IPS DF 6.9 (cell line): ENCODE measurements at regions not wholly inside any gene's neighbourhood (a gene's known extent, or its start where the extent isn't known, plus 50 kb on each side); places are given as distances from the start of the nearest gene placed in this dataset.
"Not testable (repeated sequence)": the region's sequence is repeated elsewhere in the genome, so short reads cannot be mapped to it uniquely, and the experiment has no call there.

Experiments used
- DNase-seq: peaks from one replicate; pipeline ENCODE4 v3.0.0-alpha.2; 2013; ENCODE audit warnings: low read depth, low spot score
- H3K27ac ChIP-seq: one replicate; pipeline ENCODE4 v1.5.1; 2013; ENCODE audit warnings: low read length, control low read depth
- H3K27me3 ChIP-seq: 2 replicates; pipeline ENCODE4 v1.6.1; 2013; ENCODE audit warnings: mild to moderate bottlenecking, low read length; ENCODE audit not compliant: control insufficient read depth, insufficient read depth
- H3K36me3 ChIP-seq: 2 replicates; pipeline ENCODE4 v1.6.1; 2013; ENCODE audit warnings: low read length; ENCODE audit not compliant: control insufficient read depth, insufficient read depth
- H3K4me1 ChIP-seq: 2 replicates; pipeline ENCODE4 v1.6.1; 2013; ENCODE audit warnings: low read length; ENCODE audit not compliant: control insufficient read depth, insufficient read depth
- H3K4me3 ChIP-seq: 2 replicates; pipeline ENCODE4 v1.5.1; 2013; ENCODE audit warnings: mild to moderate bottlenecking, low read length
- H3K9me3 ChIP-seq: 2 replicates; pipeline ENCODE4 v1.6.1; 2013; ENCODE audit warnings: low read length, inconsistent platforms; ENCODE audit not compliant: control insufficient read depth, insufficient read depth
- WGBS: extraction: QIAGEN DNeasy Blood & Tissue Kit; methylation state at CpG from one replicate; pipeline ENCODE4 v1.1.7; 2013; ENCODE audit warnings: mixed read lengths, missing lambda C conversion rate; ENCODE audit not compliant: insufficient read length, insufficient coverage; 5-methylcytosine and 5-hydroxymethylcytosine counted together

DNA sequence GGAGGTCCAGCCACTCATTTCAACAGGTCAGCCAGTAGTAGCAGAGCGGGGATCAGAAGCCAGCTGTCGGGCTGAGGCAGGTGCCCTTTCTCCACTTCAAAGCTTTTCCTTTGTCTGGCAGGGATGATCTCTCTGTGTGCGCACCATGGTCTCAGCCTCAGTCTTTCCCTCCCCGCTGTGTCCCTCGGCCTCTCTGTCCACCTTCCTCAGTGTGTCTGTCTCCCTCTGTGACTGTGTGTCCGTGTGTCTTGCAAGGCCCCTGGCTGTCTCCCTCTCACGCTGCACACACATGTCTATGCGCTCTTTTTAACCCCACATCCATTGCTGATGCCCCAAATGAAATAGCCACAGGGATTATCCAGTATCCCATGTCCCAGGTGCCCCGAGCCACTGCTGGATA lies 134.0 kb upstream of the ZNF469 start:
- not testable (repeated sequence) for H3K4me3 ChIP-seq, H3K36me3 ChIP-seq, H3K27ac ChIP-seq, H3K4me1 ChIP-seq, DNase-seq, H3K9me3 ChIP-seq, H3K27me3 ChIP-seq
- no CpG with 5 or more reads among the region's 9 CpGs for WGBS

DNA sequence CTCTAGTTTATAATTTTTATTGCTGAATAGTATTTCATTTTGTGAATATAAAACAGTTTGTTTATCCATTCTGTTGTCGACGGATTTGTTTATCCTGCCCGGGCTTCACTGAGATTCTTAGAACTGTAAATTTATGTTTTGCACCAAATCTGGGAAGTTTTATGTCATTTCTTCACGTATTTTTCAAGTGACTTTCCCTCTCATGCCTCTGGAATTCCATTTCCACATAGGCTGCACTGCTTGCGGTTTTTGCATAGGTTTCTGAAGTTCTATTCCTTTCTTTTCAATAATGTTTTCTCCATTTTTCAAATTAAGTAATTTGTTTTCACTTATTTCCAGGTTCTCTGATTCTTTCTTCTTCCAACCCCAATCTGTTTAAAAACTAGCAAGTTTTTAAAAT lies 132.4 kb upstream of the ZNF469 start:
- WGBS, result no CpG with 5 or more reads among the region's 5 CpGs
- H3K27ac ChIP-seq, DNase-seq, H3K36me3 ChIP-seq, H3K9me3 ChIP-seq, H3K27me3 ChIP-seq, H3K4me1 ChIP-seq, H3K4me3 ChIP-seq: not testable (repeated sequence)

DNA sequence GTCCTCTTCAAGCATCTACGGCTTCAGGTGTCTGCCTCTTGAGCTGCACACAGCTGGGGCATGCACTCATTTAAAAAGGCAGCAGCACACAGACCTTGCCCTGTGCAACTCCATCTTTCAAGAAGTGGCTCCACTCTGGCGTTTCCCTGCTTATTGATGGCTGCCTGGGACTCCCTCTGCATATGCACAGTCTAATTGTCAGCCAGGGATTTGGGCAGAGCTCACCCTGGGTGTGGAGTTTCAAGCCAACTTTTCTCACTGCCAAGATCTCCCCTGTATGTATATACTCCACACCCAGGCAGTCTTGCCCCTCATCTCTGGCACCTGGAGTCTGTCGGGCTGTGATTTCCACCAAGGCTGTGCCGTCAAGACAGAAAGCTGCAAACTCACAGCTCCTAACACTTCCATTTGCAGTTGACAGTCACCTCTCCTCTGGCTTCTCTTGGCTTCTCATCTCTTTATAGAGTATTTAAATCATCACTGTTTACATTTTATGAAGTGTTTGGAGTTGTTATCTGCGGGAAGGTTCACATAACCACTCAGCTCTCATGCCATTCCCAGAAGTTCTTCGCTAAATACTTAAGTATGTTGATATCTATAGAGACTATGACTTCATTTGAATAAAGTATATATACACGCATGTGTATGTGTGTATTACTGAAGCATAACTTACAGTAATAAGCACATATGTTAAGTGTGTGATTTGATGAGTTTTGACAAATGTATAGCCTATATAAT lies 130.5 kb upstream of the ZNF469 start:
- WGBS, result no CpG with 5 or more reads among the region's 7 CpGs
- H3K27ac ChIP-seq, H3K4me3 ChIP-seq, H3K27me3 ChIP-seq, H3K4me1 ChIP-seq, H3K9me3 ChIP-seq, DNase-seq, H3K36me3 ChIP-seq: not testable (repeated sequence)

DNA sequence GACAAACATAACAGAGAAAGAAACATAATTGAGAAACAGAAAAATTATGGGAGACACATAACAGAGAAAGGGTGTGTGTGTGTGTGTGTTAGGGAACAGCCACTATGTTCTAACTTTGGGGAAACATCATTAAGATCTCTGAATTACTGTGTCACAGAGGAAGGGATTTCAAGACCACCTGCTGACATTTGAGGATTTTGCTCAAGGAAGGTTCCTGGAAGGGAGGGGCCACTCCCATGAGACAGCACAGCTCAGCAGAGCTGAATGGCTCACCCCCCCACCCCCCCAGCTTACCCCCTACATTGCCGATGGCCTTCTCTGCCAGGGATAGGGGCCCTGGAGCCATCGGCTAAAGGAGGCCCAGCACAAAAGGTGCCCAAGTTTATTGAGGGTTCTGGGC lies 124.6 kb upstream of the ZNF469 start:
- not testable (repeated sequence) for H3K27ac ChIP-seq, H3K36me3 ChIP-seq, H3K4me1 ChIP-seq, DNase-seq, H3K9me3 ChIP-seq, H3K27me3 ChIP-seq, H3K4me3 ChIP-seq
- no CpG with 5 or more reads among the region's 2 CpGs for WGBS

DNA sequence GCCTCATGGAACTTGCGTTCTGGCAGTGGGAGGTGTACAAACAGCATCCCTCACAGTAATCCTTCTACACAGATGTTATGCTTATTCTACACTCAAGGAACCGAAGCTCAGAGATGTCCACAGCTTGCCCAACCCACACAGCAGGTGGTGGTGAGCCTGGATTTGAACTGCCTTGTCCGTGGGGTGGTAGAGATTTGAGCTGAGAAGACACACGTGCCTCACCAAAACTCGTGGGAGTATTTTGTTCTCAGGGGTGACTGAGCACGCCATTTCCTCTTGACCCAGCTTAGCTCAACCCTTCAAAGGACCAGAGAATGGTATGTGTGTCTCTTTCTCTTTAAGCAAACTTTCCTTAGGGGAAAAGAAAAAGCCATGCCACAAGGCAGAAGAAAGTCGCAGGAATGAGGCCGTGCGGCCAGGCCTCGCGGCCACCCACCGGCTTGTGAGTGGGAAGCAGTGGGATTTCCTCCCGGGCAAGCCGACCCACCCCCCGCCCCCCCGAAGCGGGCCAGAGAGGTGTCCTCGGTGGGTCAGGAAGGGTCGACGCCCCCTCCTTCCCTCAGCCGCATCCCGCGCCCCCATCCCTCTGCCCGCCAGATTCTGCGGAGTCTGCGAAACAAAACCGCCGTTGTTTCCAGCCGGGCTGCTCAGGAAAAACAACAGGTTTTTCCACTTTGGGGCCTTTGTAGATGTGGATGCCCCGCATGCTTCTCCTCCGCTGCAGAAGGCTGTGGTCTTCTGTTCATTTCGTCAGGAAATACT lies 123.8 kb upstream of the ZNF469 start:
- DNase-seq, H3K36me3 ChIP-seq, H3K4me3 ChIP-seq, H3K27ac ChIP-seq, H3K4me1 ChIP-seq, H3K9me3 ChIP-seq, H3K27me3 ChIP-seq: not testable (repeated sequence)
- WGBS, result no CpG with 5 or more reads among the region's 32 CpGs

DNA sequence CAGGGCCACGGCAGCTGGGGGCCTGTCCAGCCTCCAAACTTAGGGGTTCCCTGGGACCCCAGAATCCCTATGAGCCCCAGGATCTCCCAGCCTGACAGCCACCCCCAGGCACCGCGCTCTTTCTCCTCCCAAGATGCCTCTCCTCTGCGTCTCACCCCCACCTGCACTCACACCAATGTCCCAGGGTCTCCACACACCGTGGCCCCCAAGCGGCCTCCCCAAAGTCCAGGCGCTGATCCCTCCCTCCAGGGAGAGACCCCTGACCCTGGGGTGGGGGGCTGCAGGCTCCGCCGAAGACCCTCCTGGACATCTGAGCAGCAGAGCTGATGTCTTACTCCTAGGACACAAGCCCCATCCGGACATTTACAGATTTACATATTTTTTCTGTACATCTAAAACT lies 123.2 kb upstream of the ZNF469 start:
- not testable (repeated sequence) for H3K27ac ChIP-seq, H3K4me1 ChIP-seq, H3K27me3 ChIP-seq, DNase-seq, H3K4me3 ChIP-seq, H3K9me3 ChIP-seq, H3K36me3 ChIP-seq
- WGBS, result no CpG with 5 or more reads among the region's 10 CpGs

DNA sequence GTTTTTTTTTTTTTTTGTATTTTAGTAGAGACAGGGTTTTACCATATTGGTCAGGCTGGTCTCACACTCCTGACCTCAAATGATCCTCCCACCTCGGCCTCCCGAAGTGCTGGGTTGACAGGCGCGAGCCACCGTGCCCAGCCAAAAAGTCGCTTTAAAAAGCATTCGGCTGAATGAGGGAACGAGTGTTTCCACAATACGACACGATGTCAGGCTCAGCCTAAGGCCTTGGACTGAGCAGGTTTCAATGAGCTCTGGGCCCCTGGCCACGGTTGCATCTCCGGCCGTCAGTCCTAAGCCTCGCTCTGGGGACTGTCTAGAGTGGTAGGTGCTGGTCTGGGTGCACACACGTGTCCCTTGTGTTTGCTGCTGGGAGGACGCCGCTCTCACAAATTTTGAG lies 122.6 kb upstream of the ZNF469 start:
- not testable (repeated sequence) for H3K27me3 ChIP-seq, H3K27ac ChIP-seq, H3K4me3 ChIP-seq, H3K4me1 ChIP-seq, H3K9me3 ChIP-seq, DNase-seq, H3K36me3 ChIP-seq
- no CpG with 5 or more reads among the region's 17 CpGs for WGBS

DNA sequence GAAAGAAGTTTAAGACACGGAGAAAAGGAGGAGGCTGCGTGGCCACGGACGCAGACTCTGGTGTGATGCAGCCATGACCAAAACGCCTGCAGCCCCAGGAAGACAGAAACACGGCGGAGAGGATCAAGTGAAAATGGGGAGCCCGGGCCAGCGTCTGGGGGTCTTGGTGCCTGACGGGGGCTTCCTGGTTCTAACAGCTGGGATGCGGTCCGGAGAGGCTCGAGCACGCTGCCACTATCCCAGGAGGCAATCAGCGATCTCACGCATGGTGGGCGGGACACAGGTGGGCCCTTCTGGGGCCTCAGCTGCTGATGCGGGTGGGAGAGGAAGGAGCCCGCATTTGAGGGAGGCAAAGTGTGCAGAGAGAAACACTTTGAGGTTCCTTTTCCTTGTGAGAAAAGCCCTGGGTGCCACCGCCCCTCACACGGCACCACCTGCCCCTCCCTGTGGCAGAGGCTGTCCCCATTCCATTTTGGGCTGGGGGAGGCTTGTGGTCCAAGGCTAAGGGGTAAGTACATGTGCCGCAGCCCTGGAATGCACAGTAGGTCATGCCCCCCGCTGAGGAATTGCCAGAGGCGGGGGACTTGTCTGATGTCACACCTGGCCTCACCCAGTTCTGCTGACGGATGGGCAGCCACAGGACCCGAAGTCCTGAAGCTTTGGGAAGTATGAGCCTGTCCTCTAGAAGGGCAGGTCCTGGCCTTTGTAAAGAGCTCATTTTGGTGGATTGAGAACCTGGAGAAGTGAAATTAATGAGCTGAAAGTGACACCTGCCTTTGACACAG lies 121.7 kb upstream of the ZNF469 start:
- H3K4me3 ChIP-seq, H3K4me1 ChIP-seq, H3K36me3 ChIP-seq, H3K27me3 ChIP-seq, DNase-seq, H3K27ac ChIP-seq, H3K9me3 ChIP-seq: not testable (repeated sequence)
- no CpG with 5 or more reads among the region's 26 CpGs for WGBS

DNA sequence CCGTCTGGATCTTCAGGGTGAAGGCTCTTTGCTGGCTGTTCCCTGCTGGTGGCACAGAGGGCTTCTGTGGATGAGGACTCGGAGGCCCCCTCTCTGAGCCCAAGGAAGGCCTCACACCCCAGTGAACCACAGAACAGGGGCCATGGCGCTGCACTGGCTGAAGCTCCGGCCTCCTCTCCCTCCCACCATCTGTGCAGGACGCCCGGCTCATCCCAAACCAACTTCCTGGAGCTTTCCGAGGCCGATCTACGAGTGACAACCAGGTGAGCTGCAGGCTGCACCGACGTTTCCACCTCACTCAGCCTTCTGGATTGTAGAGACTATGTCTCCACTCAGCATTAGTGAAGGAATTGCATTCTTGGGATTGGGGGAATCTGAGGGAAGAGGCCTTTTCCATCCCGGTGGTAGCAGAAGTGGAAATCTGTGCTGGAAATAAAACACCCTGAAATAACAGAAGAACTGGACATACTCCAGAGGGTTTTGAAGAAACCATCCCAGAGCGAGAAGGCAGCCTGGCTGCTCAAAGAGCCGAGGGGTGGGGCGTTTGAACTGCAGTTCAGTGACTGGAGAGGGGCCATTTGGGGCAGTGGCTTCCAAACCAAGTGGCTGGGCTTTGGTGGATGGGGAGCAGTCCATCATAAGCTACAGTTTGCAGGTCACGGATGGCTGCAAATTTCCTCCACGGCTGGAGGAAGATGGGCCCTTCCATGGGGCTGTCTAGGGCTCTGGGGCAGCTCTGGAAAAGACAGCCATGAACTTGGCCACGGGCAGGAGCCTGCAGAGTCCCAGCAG lies 120.7 kb upstream of the ZNF469 start:
- H3K9me3 ChIP-seq, H3K4me3 ChIP-seq, H3K36me3 ChIP-seq, H3K27me3 ChIP-seq, H3K4me1 ChIP-seq, H3K27ac ChIP-seq, DNase-seq: not testable (repeated sequence)
- no CpG with 5 or more reads among the region's 18 CpGs for WGBS

DNA sequence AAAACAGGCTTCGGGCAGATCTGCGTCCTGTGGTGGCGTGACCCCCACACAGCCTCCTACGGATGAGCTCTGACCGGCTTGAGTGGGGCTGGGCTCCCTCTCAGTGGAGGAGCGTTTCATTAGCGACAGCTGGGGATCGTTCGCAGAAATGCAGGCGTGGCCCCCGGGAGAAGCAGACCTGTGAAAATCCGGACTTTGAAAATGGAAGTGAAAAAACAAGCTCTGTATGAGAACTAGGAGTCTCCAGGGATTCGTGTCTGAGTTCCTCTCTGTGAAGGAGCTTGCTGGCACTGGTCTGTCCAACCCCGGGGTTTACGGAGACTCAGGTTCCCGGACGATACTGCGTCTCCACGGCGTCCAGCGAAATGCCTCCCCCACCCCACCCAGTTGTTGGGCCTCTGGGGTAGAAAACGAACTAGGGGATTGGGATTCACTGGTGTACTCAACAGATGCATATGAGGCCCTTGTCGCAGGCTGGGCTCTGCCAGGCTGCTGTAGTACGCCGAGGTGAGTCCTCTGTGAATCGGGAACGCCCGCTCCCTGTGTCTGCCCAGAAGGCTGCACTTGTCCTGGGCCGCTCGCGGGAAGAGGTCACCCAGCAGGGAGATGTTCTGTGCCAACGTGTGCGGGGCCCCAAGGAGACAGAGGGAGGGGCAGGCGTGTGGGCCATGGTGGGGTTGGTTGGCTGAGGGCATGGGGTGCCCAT lies 119.7 kb upstream of the ZNF469 start:
- not testable (repeated sequence) for DNase-seq, H3K27ac ChIP-seq, H3K4me1 ChIP-seq, H3K4me3 ChIP-seq, H3K36me3 ChIP-seq, H3K27me3 ChIP-seq, H3K9me3 ChIP-seq
- WGBS, result no CpG with 5 or more reads among the region's 34 CpGs
